H1 (cell line): ENCODE measurements at regions not wholly inside any gene's neighbourhood (a gene's known extent, or its start where the extent isn't known, plus 50 kb on each side); places are given as distances from the start of the nearest gene placed in this dataset.

Experiments used
- CTCF ChIA-PET: fragments of 300-600 bp; sonication (Branson Sonifier 250); formaldehyde crosslinking; loops from one replicate; lab custom pipeline; 2021; ENCODE audit not compliant: partially characterized antibody; lab: Charles Lee
- POLR2A ChIA-PET: fragments of 300-600 bp; sonication (Branson Sonifier 250); formaldehyde crosslinking; loops from one replicate; lab custom pipeline; 2021; ENCODE audit warnings: inconsistent platforms; ENCODE audit not compliant: partially characterized antibody; lab: Charles Lee
- DNase-seq, 2 experiments: peaks; one replicate each; pipeline versions ENCODE4 v3.0.0 to v3.0.0-alpha.2; 2010 to 2022; ENCODE audit warnings: low spot score in 2 of 2, low read depth in 1 of 2, mixed read lengths in 1 of 2
- FAIRE-seq: peaks from 2 replicates; lab custom pipeline; 2011; peaks lifted over from hg19 to GRCh38; lab: Jason Lieb, UNC
- H2AFZ ChIP-seq: 2 replicates; pipeline ENCODE4 v1.8.1; 2012; ENCODE audit warnings: low read length, inconsistent platforms
- H2AK5ac ChIP-seq: 2 replicates; pipeline ENCODE4 v1.6.1; 2013; ENCODE audit warnings: low read depth, low read length
- H2BK120ac ChIP-seq: replicated peaks from 2 replicates; pipeline ENCODE3; 2013; ENCODE audit warnings: low read depth, low read length, inconsistent platforms
- H2BK12ac ChIP-seq: 2 replicates; pipeline ENCODE4 v1.6.1; 2013; ENCODE audit warnings: low read depth, low read length
- H2BK15ac ChIP-seq: 2 replicates; pipeline ENCODE4 v1.6.1; 2013; ENCODE audit warnings: low read length
- H2BK20ac ChIP-seq: 2 replicates; pipeline ENCODE4 v1.6.1; 2013; ENCODE audit warnings: low read length
- H2BK5ac ChIP-seq: 2 replicates; pipeline ENCODE4 v1.6.1; 2013; ENCODE audit warnings: low read depth, low read length
- H3K14ac ChIP-seq: 2 replicates; pipeline ENCODE4 v1.6.1; 2013; ENCODE audit warnings: inconsistent platforms; ENCODE audit not compliant: insufficient read length
- H3K18ac ChIP-seq: 2 replicates; pipeline ENCODE4 v1.6.1; 2013; ENCODE audit warnings: low read length; ENCODE audit errors: extremely low read depth
- H3K23ac ChIP-seq: 2 replicates; pipeline ENCODE4 v1.6.1; 2013; ENCODE audit warnings: inconsistent platforms; ENCODE audit not compliant: insufficient read length
- H3K23me2 ChIP-seq: 2 replicates; pipeline ENCODE4 v1.6.1; 2013; ENCODE audit warnings: low read depth, low read length
- H3K27ac ChIP-seq: 2 replicates; pipeline ENCODE4 v1.6.1; 2011; ENCODE audit warnings: low read depth, low read length, inconsistent platforms
- H3K27me3 ChIP-seq, 4 experiments: replicated peaks in 1 of 4; 1 replicate in 1 of 4; 2 replicates in 3 of 4; pipeline versions ENCODE4 v1.6.1 to v1.8.1; 2011 to 2013; ENCODE audit warnings: low read length in 3 of 4, mild to moderate bottlenecking in 3 of 4, inconsistent platforms in 2 of 4, mixed read lengths in 2 of 4, moderate library complexity in 1 of 4; ENCODE audit not compliant: control insufficient read depth in 3 of 4, insufficient read depth in 3 of 4; ENCODE audit errors: extremely low read depth in 1 of 4
- H3K36me3 ChIP-seq, 4 experiments: 2 replicates each; pipeline versions ENCODE4 v1.6.1 to v1.8.1; 2011 to 2013; ENCODE audit warnings: mild to moderate bottlenecking in 4 of 4, low read length in 3 of 4, moderate library complexity in 2 of 4, control low read depth in 1 of 4, inconsistent platforms in 1 of 4; ENCODE audit not compliant: insufficient read depth in 4 of 4, control insufficient read depth in 2 of 4
- H3K4ac ChIP-seq: replicated peaks from 2 replicates; pipeline ENCODE3; 2013; ENCODE audit warnings: low read length, low read depth, mixed read lengths, inconsistent platforms; ENCODE audit not compliant: insufficient read length
- H3K4me1 ChIP-seq, 4 experiments: replicated peaks in 1 of 4; 1 replicate in 1 of 4; 2 replicates in 3 of 4; pipeline versions ENCODE4 v1.6.1 to v1.8.1; 2011 to 2013; ENCODE audit warnings: low read length in 3 of 4, inconsistent platforms in 2 of 4, mixed read lengths in 1 of 4; ENCODE audit not compliant: insufficient read depth in 4 of 4, control insufficient read depth in 3 of 4
- H3K4me2 ChIP-seq, 2 experiments: 2 replicates each; pipeline versions ENCODE4 v1.6.1 to v1.8.1; 2011 to 2013; ENCODE audit warnings: low read depth in 2 of 2, low read length in 2 of 2, control low read depth in 1 of 2, inconsistent platforms in 1 of 2, mild to moderate bottlenecking in 1 of 2; ENCODE audit not compliant: insufficient read depth in 1 of 2
- H3K4me3 ChIP-seq, 4 experiments: fragments of 200-600, 300-600 bp in 1 of 4; sonication (generic), shearing (Covaris generic), sonication (Bioruptor Twin) in 1 of 4; 2 replicates each; pipeline versions ENCODE4 v1.5.1 to v1.8.1; 2011 to 2016; ENCODE audit warnings: low read length in 4 of 4, low read depth in 3 of 4, control low read depth in 2 of 4, inconsistent platforms in 2 of 4, mild to moderate bottlenecking in 2 of 4, mixed read lengths in 1 of 4, moderate library complexity in 1 of 4; ENCODE audit not compliant: insufficient read depth in 2 of 4; ENCODE audit errors: extremely low read depth in 1 of 4
- H3K56ac ChIP-seq: replicated peaks from 2 replicates; pipeline ENCODE3; 2013; ENCODE audit warnings: low read depth, mild to moderate bottlenecking, mixed read lengths, low read length, inconsistent platforms; ENCODE audit not compliant: insufficient read length
- H3K79me1 ChIP-seq: 2 replicates; pipeline ENCODE4 v1.6.1; 2013; ENCODE audit warnings: low read depth, low read length, control low read depth
- H3K79me2 ChIP-seq, 2 experiments: 2 replicates each; pipeline versions ENCODE4 v1.6.1 to v1.8.1; 2012 to 2013; ENCODE audit warnings: low read length in 2 of 2, mild to moderate bottlenecking in 2 of 2, inconsistent platforms in 1 of 2; ENCODE audit not compliant: insufficient read depth in 2 of 2, control insufficient read depth in 1 of 2
- H3K9ac ChIP-seq, 4 experiments: replicated peaks in 1 of 4; 1 replicate in 1 of 4; 2 replicates in 3 of 4; pipeline versions ENCODE4 v1.6.1 to v1.8.1; 2011 to 2013; ENCODE audit warnings: low read depth in 3 of 4, low read length in 3 of 4, control low read depth in 2 of 4, mild to moderate bottlenecking in 2 of 4, moderate library complexity in 2 of 4, inconsistent platforms in 1 of 4; ENCODE audit errors: extremely low read depth in 1 of 4
- H3K9me3 ChIP-seq, 2 experiments: 2 replicates each; pipeline versions ENCODE4 v1.6.1 to v1.8.1; 2012 to 2013; ENCODE audit warnings: mild to moderate bottlenecking in 2 of 2, moderate library complexity in 2 of 2, control low read depth in 1 of 2, inconsistent platforms in 1 of 2, low read depth in 1 of 2, low read length in 1 of 2, mixed read lengths in 1 of 2; ENCODE audit not compliant: insufficient read depth in 2 of 2
- H4K20me1 ChIP-seq, 2 experiments: replicated peaks in 1 of 2; 2 replicates each; pipeline versions ENCODE3 to v1.8.1; 2011 to 2013; ENCODE audit warnings: inconsistent platforms in 2 of 2, low read length in 2 of 2, mild to moderate bottlenecking in 1 of 2; ENCODE audit not compliant: insufficient read depth in 2 of 2, control insufficient read depth in 1 of 2
- H4K5ac ChIP-seq: 2 replicates; pipeline ENCODE4 v1.6.1; 2013; ENCODE audit warnings: low read length, low read depth, mixed read lengths, inconsistent platforms; ENCODE audit not compliant: insufficient read length
- H4K8ac ChIP-seq: 2 replicates; pipeline ENCODE4 v1.8.0; 2013; ENCODE audit warnings: mild to moderate bottlenecking, moderate library complexity, low read length, inconsistent platforms; ENCODE audit not compliant: insufficient read depth; ENCODE audit errors: extremely low read depth
- H4K91ac ChIP-seq: replicated peaks from 2 replicates; pipeline ENCODE3; 2013; ENCODE audit warnings: low read length, mixed read lengths, inconsistent platforms; ENCODE audit not compliant: insufficient read length
- CBX8 ChIP-seq: fragments of 300-800, 300-1000 bp; sonication (generic); IDR thresholded peaks from 2 replicates; pipeline ENCODE4 v1.7.1; 2016; ENCODE audit warnings: low read depth, low read length, borderline replicate concordance
- CHD2 ChIP-seq: IDR thresholded peaks from 2 replicates; pipeline ENCODE4 v1.6.1; 2012; ENCODE audit warnings: low read length, improper control_type of control experiment
- CTBP2 ChIP-seq: IDR thresholded peaks from 2 replicates; pipeline ENCODE4 v1.7.0; 2011; ENCODE audit warnings: borderline replicate concordance, mild to moderate bottlenecking, moderate library complexity, mixed read lengths, low read length; ENCODE audit not compliant: insufficient read depth, insufficient read length
- MAFK ChIP-seq: IDR thresholded peaks from 2 replicates; pipeline ENCODE4 v1.6.1; 2012; ENCODE audit warnings: low read depth, mild to moderate bottlenecking, improper control_type of control experiment, low read length
- TCF12 ChIP-seq: IDR thresholded peaks from 2 replicates; pipeline ENCODE4 v1.6.1; 2011; ENCODE audit warnings: low read depth, mild to moderate bottlenecking, low read length
- USF2 ChIP-seq: IDR thresholded peaks from 2 replicates; pipeline ENCODE4 v1.6.1; 2011; ENCODE audit warnings: low read length, improper control_type of control experiment
- WGBS, 2 experiments: shearing (Covaris generic) in 1 of 2; methylation state at CpG; one replicate each; pipeline versions ENCODE4 v1.1.6 to v1.1.7; 2013 to 2015; ENCODE audit warnings: low lambda C conversion rate in 2 of 2, mixed read lengths in 2 of 2, inconsistent platforms in 1 of 2, low coverage in 1 of 2, missing lambda C conversion rate in 1 of 2; ENCODE audit not compliant: insufficient replicate concordance in 2 of 2, insufficient coverage in 1 of 2, insufficient read length in 1 of 2; ENCODE audit errors: extremely low coverage in 1 of 2, missing lambda C conversion rate in 1 of 2; 5-methylcytosine and 5-hydroxymethylcytosine counted together

- Histone ChIP-seq H4K5ac (no peak overlapping the region), H3K18ac (no peak overlapping the region), H2AFZ (no peak overlapping the region), H3K4me3 (no peak overlapping the region), H2BK20ac (no peak overlapping the region), H4K91ac (no peak overlapping the region), H3K36me3 (no peaks in the 10 kb centered on the region), H3K9ac (no peak overlapping the region), H2BK15ac (no peak overlapping the region), H3K14ac (no peak overlapping the region), H3K23me2 (no peaks in the 10 kb centered on the region), H4K8ac (no peak overlapping the region), H2BK120ac (no peak overlapping the region), H3K79me2 (no peaks in the 10 kb centered on the region), H2BK12ac (no peak overlapping the region), H3K56ac (no peak overlapping the region), H3K4me1 (peaks cover 0 to 4% (median under 1%) of the 10 kb centered on the region in 4 experiments; a peak in 1 of 7 replicates), H3K27me3 (no peaks in the 10 kb centered on the region; a peak in 1 of 7 replicates), H2AK5ac (no peak overlapping the region), H3K23ac (no peak overlapping the region), H2BK5ac (no peak overlapping the region), H3K27ac (no peak overlapping the region), H4K20me1 (no peaks in the 10 kb centered on the region), H3K9me3 (no peaks in the 10 kb centered on the region), H3K79me1 (no peaks in the 10 kb centered on the region), H3K4me2 (no peak overlapping the region), H3K4ac (no peak overlapping the region)
- POLR2A ChIA-PET = no interaction called here
- no peak for FAIRE-seq
- DNase-seq = no peak
- WGBS, 2 experiments = 86% methylated on average over 4 of the region's 4 CpGs; no CpG with 5 or more reads in 1 of the 2 experiments
- CTCF ChIA-PET = interaction anchor here (0.6 to 1.2 kb wide), 2 partner anchors 151 to 1904 kb away, joined by 3 read pairs; no protein-coding TSS in a partner anchor
- no peak for TF ChIP-seq CTBP2
- TF ChIP-seq MAFK = no peak
- no peak for TF ChIP-seq TCF12
- no peak for TF ChIP-seq CHD2
- no peak for TF ChIP-seq CBX8
- no peak for TF ChIP-seq USF2
Measured at GRCh38 chr2:45132551-45132950, 123.3 kb upstream of the SIX2 start.
